PC-3 (cell line): ENCODE measurements at regions not wholly inside any gene's neighbourhood (a gene's known extent, or its start where the extent isn't known, plus 50 kb on each side); places are given as distances from the start of the nearest gene placed in this dataset.
A peak's percentile ranks its signal among the peaks of the same experiment; 100 is the strongest.

Experiments
- ATAC-seq: fragments of 200-7000 bp; cut with Tn5 transposase; 2 replicates; pipeline ENCODE4 v1.9.1; 2020; ENCODE audit warnings: mild to moderate bottlenecking, moderate library complexity
- BruUV-seq: library from RNA; stranded (reverse); fragments of 400-500 nt; replicated peaks from 2 replicates; lab custom pipeline; 2021; lab: Mats Ljungman, UMichigan
- CTCF ChIA-PET: fragments of 300-600 bp; sonication (Branson Sonifier 250); formaldehyde crosslinking; loops from one replicate; lab custom pipeline; 2022; ENCODE audit warnings: antibody characterized with exemption; lab: Charles Lee
- POLR2A ChIA-PET: fragments of 300-600 bp; sonication (Branson Sonifier 250); formaldehyde crosslinking; loops from one replicate; lab custom pipeline; 2022; ENCODE audit warnings: antibody characterized with exemption; ENCODE audit not compliant: unreplicated experiment; lab: Charles Lee
- DNase-seq: peaks from one replicate; pipeline ENCODE4 v3.0.0-alpha.2; 2015
- H2AFZ ChIP-seq: fragments of 300-600 bp; sonication (generic); 2 replicates; pipeline ENCODE4 v1.6.0; 2016; ENCODE audit warnings: antibody characterized with exemption, low read length
- H3F3A ChIP-seq: fragments of 300-600 bp; sonication (generic); one replicate; pipeline ENCODE4 v1.6.0; 2017; ENCODE audit warnings: antibody characterized with exemption, low read length, control low read depth, mild to moderate bottlenecking; ENCODE audit not compliant: unreplicated experiment
- H3K27ac ChIP-seq: fragments of 300-600 bp; sonication (generic); 2 replicates; pipeline ENCODE4 v1.5.1; 2016; ENCODE audit warnings: mild to moderate bottlenecking, low read length
- H3K27me3 ChIP-seq: fragments of 300-600 bp; sonication (generic); 2 replicates; pipeline ENCODE4 v1.6.1; 2016; ENCODE audit warnings: low read length, mixed read lengths
- H3K36me3 ChIP-seq: fragments of 300-600 bp; sonication (generic); 2 replicates; pipeline ENCODE4 v1.6.1; 2016; ENCODE audit warnings: low read depth, mixed run types, low read length, mixed read lengths
- H3K4me1 ChIP-seq: fragments of 300-600 bp; sonication (generic); 2 replicates; pipeline ENCODE4 v1.5.1; 2016; ENCODE audit warnings: low read length; ENCODE audit not compliant: insufficient read depth
- H3K4me2 ChIP-seq: fragments of 300-600 bp; sonication (generic); 2 replicates; pipeline ENCODE4 v1.6.0; 2016; ENCODE audit warnings: low read length
- H3K4me3 ChIP-seq: fragments of 300-600 bp; sonication (generic); 2 replicates; pipeline ENCODE4 v1.5.1; 2016; ENCODE audit warnings: mild to moderate bottlenecking, low read length, mixed read lengths
- H3K79me2 ChIP-seq: fragments of 300-600 bp; sonication (generic); 2 replicates; pipeline ENCODE4 v1.6.1; 2017; ENCODE audit warnings: low read length, mixed read lengths
- H3K9ac ChIP-seq: fragments of 300-600 bp; sonication (generic); 2 replicates; pipeline ENCODE4 v1.6.0; 2016; ENCODE audit warnings: mild to moderate bottlenecking, low read length
- H3K9me2 ChIP-seq: fragments of 300-600 bp; sonication (generic); replicated peaks from 2 replicates; pipeline ENCODE4 v1.6.1; 2016; ENCODE audit warnings: mixed run types, low read length, mixed read lengths
- H3K9me3 ChIP-seq: fragments of 300-600 bp; sonication (generic); 2 replicates; pipeline ENCODE4 v1.6.1; 2016; ENCODE audit warnings: low read length, mixed read lengths
- H4K20me1 ChIP-seq: fragments of 300-600 bp; sonication (generic); 2 replicates; pipeline ENCODE4 v1.6.1; 2016; ENCODE audit warnings: low read length, mixed read lengths
- EZH2 ChIP-seq: fragments of 300-600 bp; sonication (generic); IDR thresholded peaks from one replicate; pipeline ENCODE4 v1.6.1; 2017; ENCODE audit warnings: antibody characterized with exemption, mild to moderate bottlenecking, low read length; ENCODE audit not compliant: unreplicated experiment
- EZH2phosphoT487 ChIP-seq: fragments of 300-600 bp; sonication (generic); IDR thresholded peaks from 2 replicates; pipeline ENCODE4 v1.6.1; 2018; ENCODE audit warnings: mild to moderate bottlenecking, antibody characterized with exemption, low read length, borderline replicate concordance
- intact Hi-C: fragments of 100-400 bp; cut with micrococcal nuclease; formaldehyde crosslinking; loops from 2 replicates; pipeline ENCODE4 v1.9.0; 2023
- TF ChIP-seq, protein P1 (sequence below): fragments of 300-600 bp; sonication (generic); conservative IDR thresholded peaks from 2 replicates; pipeline ENCODE4 v1.5.1; 2017; ENCODE audit warnings: antibody characterized with exemption, low read depth, mild to moderate bottlenecking, low read length

DNA sequence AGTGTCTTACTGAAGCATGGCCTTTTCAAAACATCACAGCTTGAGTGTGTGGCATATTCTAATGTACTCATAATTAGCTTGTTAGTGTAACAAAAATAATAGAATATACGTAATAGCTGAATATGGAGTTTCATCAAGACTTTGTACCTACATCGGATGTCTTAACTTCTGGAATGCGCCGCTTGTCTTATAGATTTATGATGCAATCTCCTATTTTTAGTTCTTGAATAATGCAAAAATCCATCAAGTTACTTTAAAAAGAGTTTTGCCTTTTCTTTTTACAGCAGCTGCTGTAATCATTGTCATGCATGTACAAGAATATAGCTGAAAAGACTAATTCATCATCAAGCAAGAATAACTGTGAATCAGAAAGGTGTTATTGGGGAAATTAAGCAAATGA, 140.7 kb upstream of the SCN7A start:
- H3K9me3 ChIP-seq = no peaks in the 10 kb centered on the region
- no peaks in the 10 kb centered on the region for H3F3A ChIP-seq
- H3K9ac ChIP-seq = no peak overlapping the region
- H3K4me2 ChIP-seq = no peak overlapping the region
- POLR2A ChIA-PET = no interaction called here
- ATAC-seq = no peak
- no peaks in the 10 kb centered on the region for H3K27me3 ChIP-seq
- TF ChIP-seq, protein P1, sequence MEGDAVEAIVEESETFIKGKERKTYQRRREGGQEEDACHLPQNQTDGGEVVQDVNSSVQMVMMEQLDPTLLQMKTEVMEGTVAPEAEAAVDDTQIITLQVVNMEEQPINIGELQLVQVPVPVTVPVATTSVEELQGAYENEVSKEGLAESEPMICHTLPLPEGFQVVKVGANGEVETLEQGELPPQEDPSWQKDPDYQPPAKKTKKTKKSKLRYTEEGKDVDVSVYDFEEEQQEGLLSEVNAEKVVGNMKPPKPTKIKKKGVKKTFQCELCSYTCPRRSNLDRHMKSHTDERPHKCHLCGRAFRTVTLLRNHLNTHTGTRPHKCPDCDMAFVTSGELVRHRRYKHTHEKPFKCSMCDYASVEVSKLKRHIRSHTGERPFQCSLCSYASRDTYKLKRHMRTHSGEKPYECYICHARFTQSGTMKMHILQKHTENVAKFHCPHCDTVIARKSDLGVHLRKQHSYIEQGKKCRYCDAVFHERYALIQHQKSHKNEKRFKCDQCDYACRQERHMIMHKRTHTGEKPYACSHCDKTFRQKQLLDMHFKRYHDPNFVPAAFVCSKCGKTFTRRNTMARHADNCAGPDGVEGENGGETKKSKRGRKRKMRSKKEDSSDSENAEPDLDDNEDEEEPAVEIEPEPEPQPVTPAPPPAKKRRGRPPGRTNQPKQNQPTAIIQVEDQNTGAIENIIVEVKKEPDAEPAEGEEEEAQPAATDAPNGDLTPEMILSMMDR = no peak
- no peak for TF ChIP-seq EZH2
- TF ChIP-seq EZH2phosphoT487 = no peak
- no peaks in the 10 kb centered on the region for H3K36me3 ChIP-seq
- H3K79me2 ChIP-seq = no peaks in the 10 kb centered on the region
- no peaks in the 10 kb centered on the region for H4K20me1 ChIP-seq
- H3K9me2 ChIP-seq = no peaks in the 10 kb centered on the region
- H3K27ac ChIP-seq = no peak overlapping the region
- no peak for DNase-seq
- no TSS peak for BruUV-seq
- H2AFZ ChIP-seq = no peak overlapping the region
- no peaks in the 10 kb centered on the region for H3K4me1 ChIP-seq
- CTCF ChIA-PET = no interaction called here
- H3K4me3 ChIP-seq = no peak overlapping the region
- intact Hi-C loops = no loop called here

DNA sequence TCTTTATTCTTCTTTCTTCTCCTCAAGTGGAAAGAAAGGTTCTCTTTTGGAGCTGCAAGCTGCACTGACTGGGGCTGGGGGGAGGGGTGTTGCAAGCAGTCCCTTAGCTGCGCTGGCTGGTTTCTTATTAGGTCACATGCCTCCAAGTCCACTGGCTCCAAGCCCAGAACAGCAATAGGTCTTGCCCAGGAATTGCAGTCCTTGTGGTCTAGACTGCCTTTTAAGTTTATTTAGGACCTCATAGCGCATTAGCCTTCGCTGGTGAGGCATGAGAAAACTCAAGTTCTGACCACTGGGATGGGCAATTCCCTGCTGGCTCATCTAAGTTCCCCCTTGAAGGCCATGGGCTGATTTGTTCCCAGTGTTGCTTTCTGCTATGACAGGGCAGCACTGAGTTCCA, 138.6 kb upstream of the SCN7A start:
- DNase-seq (peak; percentile 68), ATAC-seq (peak; percentile 32)
- H4K20me1 ChIP-seq = no peaks in the 10 kb centered on the region
- POLR2A ChIA-PET = no interaction called here
- CTCF ChIA-PET = no interaction called here
- H3K79me2 ChIP-seq = no peaks in the 10 kb centered on the region
- no peaks in the 10 kb centered on the region for H3K27me3 ChIP-seq
- no peak for TF ChIP-seq EZH2phosphoT487
- TF ChIP-seq EZH2 = no peak
- TF ChIP-seq, protein P1 = no peak
- no peak overlapping the region for H2AFZ ChIP-seq
- no peaks in the 10 kb centered on the region for H3F3A ChIP-seq
- H3K27ac ChIP-seq = no peak overlapping the region
- H3K9ac ChIP-seq = no peak overlapping the region
- no peaks in the 10 kb centered on the region for H3K9me3 ChIP-seq
- no peaks in the 10 kb centered on the region for H3K36me3 ChIP-seq
- H3K9me2 ChIP-seq = no peaks in the 10 kb centered on the region
- H3K4me2 ChIP-seq = no peak overlapping the region
- intact Hi-C loops = no loop called here
- no TSS peak for BruUV-seq
- peaks cover 13% of the 10 kb centered on the region for H3K4me1 ChIP-seq
- H3K4me3 ChIP-seq = no peak overlapping the region

DNA sequence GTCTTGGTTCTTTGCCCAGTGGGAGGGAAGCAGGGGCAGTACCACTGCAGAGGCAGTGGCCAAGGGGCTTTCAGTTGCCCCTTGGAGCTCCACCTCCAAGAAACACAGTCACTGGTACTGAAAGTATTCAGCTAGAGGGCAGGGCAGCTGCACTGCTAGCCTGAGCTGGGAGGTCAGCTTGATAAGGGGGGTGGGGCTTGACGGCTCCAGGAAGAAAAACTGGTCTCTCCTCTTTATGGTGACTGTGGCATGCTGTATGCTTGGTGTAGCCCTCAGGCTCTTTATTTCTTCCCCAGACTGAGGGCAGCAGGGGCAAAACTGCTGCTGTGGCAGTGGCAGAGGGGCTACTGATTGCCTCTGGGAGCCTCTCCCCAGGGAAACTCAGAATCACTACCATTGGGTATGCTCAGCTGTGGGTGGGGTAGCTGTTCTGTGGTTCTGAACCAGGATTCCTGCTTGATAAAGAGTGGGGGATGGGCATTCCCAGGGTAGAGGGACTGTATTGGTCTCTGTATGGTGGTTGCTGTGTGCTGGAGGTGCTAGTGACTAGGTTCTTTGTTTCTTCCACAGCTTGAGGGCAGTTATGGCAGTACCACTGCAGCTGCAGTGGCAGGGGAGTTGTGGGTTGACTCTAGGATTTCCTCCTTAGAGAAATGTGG, 134.6 kb upstream of the SCN7A start:
- Histone ChIP-seq H3F3A (no peaks in the 10 kb centered on the region), H3K9me2 (0 out of 2 replicates have a peak, but pooled peaks cover 5% of the 10 kb centered on the region), H4K20me1 (no peaks in the 10 kb centered on the region), H3K4me2 (peak overlapping the region; percentile 34), H2AFZ (peak overlapping the region; percentile 16; the same call in 1 of the 2 replicates), H3K4me1 (peaks cover 26% of the 10 kb centered on the region), H3K27me3 (no peaks in the 10 kb centered on the region), H3K27ac (no peak overlapping the region), H3K36me3 (no peaks in the 10 kb centered on the region), H3K79me2 (no peaks in the 10 kb centered on the region), H3K9me3 (no peaks in the 10 kb centered on the region), H3K4me3 (no peak overlapping the region), H3K9ac (no peak overlapping the region)
- intact Hi-C loops = loop anchor here (1.0 kb wide), 1 partner anchor 72 kb away; no protein-coding TSS in a partner anchor
- ATAC-seq = peak; percentile 50
- no TSS peak for BruUV-seq
- TF ChIP-seq, protein P1 = 0 out of 2 replicates have a peak, but pooled peaks have one; percentile 12
- no peak for TF ChIP-seq EZH2phosphoT487
- ChIA-PET CTCF (interaction anchor here (1.8 kb wide), 1 partner anchor 71 kb away, joined by 7 read pairs; no protein-coding TSS in a partner anchor), POLR2A (interaction anchor here (0.6 kb wide), 1 partner anchor 28 kb away, joined by 6 read pairs; no protein-coding TSS in a partner anchor)
- peak; percentile 77 for DNase-seq
